B cell (primary cell): ENCODE measurements at regions not wholly inside any gene's neighbourhood (a gene's known extent, or its start where the extent isn't known, plus 50 kb on each side); places are given as distances from the start of the nearest gene placed in this dataset.

Experiments
- EZH2 ChIP-seq: IDR thresholded peaks from 2 replicates; pipeline ENCODE4 v1.6.1; 2012; ENCODE audit warnings: borderline replicate concordance, low read depth, mild to moderate bottlenecking, moderate library complexity, low read length; ENCODE audit not compliant: insufficient read depth, poor library complexity, severe bottlenecking
- TF ChIP-seq, protein P1 (sequence below): fragments of 200-600 bp; IDR thresholded peaks from one replicate; pipeline ENCODE4 v1.8.0; 2022; ENCODE audit warnings: antibody characterized with exemption, mild to moderate bottlenecking

- TF ChIP-seq, protein P1, sequence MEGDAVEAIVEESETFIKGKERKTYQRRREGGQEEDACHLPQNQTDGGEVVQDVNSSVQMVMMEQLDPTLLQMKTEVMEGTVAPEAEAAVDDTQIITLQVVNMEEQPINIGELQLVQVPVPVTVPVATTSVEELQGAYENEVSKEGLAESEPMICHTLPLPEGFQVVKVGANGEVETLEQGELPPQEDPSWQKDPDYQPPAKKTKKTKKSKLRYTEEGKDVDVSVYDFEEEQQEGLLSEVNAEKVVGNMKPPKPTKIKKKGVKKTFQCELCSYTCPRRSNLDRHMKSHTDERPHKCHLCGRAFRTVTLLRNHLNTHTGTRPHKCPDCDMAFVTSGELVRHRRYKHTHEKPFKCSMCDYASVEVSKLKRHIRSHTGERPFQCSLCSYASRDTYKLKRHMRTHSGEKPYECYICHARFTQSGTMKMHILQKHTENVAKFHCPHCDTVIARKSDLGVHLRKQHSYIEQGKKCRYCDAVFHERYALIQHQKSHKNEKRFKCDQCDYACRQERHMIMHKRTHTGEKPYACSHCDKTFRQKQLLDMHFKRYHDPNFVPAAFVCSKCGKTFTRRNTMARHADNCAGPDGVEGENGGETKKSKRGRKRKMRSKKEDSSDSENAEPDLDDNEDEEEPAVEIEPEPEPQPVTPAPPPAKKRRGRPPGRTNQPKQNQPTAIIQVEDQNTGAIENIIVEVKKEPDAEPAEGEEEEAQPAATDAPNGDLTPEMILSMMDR, result no peak
- no peak for TF ChIP-seq EZH2
Measured at GRCh38 chrX:4185086-4185485, 471.6 kb upstream of the PRKX start.
